ENCODE measurements at regions not wholly inside any gene's neighbourhood (a gene's known extent, or its start where the extent isn't known, plus 50 kb on each side); places are given as distances from the start of the nearest gene placed in this dataset.

DNA sequence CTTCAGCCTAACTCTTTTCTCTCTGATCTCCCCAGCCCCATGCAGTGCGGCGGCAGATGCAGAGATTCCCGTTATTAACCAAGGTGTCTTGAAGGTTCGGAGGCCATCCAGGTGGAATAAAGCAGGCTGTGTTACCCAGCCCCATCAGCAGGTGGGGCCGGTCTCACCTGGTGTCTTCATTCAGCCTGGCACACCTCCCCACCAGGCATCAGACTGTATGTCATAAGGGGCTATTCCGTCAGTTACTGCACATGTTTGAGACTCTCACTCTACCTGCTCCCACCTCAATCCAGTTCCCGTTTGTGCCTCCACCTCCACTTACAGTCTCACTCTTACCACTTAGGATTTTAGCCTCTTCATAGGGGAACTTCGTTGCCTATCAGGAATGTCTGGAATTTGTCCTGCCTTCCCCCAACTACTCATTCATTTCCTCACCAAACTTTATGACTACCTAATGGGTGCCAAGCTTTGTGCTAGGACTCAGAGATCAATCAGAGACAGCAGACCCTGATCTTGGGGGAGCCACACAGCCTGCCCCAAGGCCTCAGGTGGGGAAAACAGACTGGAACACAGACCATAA lies 170.2 kb downstream of the PLPP3 start:
- H3K9me3 ChIP-seq (ENCODE audit: control insufficient read depth in 4 of 4, insufficient read depth in 3 of 4, low read length in 3 of 4), result peaks cover 0 to 2% (median 0%) of the 10 kb centered on the region in 4 donors
- no peak overlapping the region for H3K27ac ChIP-seq (ENCODE audit: low read depth in 1 of 2, low read length in 1 of 2)
- ATAC-seq (ENCODE audit: insufficient read depth, low FRiP score), result no peak
- no peak for DNase-seq
- peaks cover 0 to 9% (median 0%) of the 10 kb centered on the region in 5 donors for H3K4me1 ChIP-seq (ENCODE audit: control insufficient read depth in 5 of 5, insufficient read depth in 5 of 5, low read length in 5 of 5)
- H3K9ac ChIP-seq (ENCODE audit: insufficient read depth in 1 of 2, low read length in 2 of 2), result no peak overlapping the region
- no peaks in the 10 kb centered on the region for H3K27me3 ChIP-seq (ENCODE audit: control insufficient read depth in 3 of 3, insufficient read depth in 3 of 3, low read length in 2 of 3)
- no peaks in the 10 kb centered on the region for H3K36me3 ChIP-seq (ENCODE audit: control insufficient read depth in 4 of 4, insufficient read depth in 4 of 4, low read length in 4 of 4)
- TF ChIP-seq, protein P1, sequence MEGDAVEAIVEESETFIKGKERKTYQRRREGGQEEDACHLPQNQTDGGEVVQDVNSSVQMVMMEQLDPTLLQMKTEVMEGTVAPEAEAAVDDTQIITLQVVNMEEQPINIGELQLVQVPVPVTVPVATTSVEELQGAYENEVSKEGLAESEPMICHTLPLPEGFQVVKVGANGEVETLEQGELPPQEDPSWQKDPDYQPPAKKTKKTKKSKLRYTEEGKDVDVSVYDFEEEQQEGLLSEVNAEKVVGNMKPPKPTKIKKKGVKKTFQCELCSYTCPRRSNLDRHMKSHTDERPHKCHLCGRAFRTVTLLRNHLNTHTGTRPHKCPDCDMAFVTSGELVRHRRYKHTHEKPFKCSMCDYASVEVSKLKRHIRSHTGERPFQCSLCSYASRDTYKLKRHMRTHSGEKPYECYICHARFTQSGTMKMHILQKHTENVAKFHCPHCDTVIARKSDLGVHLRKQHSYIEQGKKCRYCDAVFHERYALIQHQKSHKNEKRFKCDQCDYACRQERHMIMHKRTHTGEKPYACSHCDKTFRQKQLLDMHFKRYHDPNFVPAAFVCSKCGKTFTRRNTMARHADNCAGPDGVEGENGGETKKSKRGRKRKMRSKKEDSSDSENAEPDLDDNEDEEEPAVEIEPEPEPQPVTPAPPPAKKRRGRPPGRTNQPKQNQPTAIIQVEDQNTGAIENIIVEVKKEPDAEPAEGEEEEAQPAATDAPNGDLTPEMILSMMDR (IDR thresholded peaks at IDR 0.05; ENCODE audit: control extremely low read depth, extremely low read depth), result no peak
- no peak overlapping the region for H3K4me3 ChIP-seq
- WGBS, 2 donors, result 82 to 83% methylated on average over 8 of the region's 8 CpGs

DNA sequence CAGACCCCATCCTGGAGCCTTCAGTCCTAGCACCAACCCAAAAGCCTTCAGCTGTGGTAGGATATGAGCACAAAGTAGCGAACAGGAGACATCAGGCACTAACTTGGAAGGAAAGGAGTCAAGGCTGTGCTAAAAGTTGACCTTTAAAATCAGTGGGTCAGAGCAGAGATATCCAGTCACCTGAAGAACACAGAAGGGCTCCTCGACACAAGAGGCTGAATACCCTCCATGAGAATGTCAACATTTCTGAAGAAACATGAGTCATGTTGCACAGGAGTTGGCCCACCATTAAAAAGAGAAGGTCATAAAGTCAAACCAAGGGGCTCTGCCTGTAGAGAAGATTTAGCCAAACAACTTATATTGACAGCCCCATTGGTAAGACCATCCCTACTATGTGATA lies 172.5 kb downstream of the PLPP3 start:
- Histone ChIP-seq H3K9ac (ENCODE audit: insufficient read depth in 1 of 2, low read length in 2 of 2) (no peak overlapping the region), H3K27me3 (ENCODE audit: control insufficient read depth in 3 of 3, insufficient read depth in 3 of 3, low read length in 2 of 3) (no peaks in the 10 kb centered on the region), H3K4me3 (no peak overlapping the region), H3K9me3 (ENCODE audit: control insufficient read depth in 4 of 4, insufficient read depth in 3 of 4, low read length in 3 of 4) (peaks cover 0 to 2% (median 0%) of the 10 kb centered on the region in 4 donors), H3K27ac (ENCODE audit: low read depth in 1 of 2, low read length in 1 of 2) (no peak overlapping the region), H3K4me1 (ENCODE audit: control insufficient read depth in 5 of 5, insufficient read depth in 5 of 5, low read length in 5 of 5) (peaks cover 0 to 9% (median 0%) of the 10 kb centered on the region in 5 donors), H3K36me3 (ENCODE audit: control insufficient read depth in 4 of 4, insufficient read depth in 4 of 4, low read length in 4 of 4) (no peaks in the 10 kb centered on the region)
- no peak for DNase-seq
- WGBS, 2 donors, result 77 to 95% methylated on average over 2 of the region's 2 CpGs
- TF ChIP-seq, protein P1 (IDR thresholded peaks at IDR 0.05; ENCODE audit: control extremely low read depth, extremely low read depth), result no peak
- no peak for ATAC-seq (ENCODE audit: insufficient read depth, low FRiP score)

DNA sequence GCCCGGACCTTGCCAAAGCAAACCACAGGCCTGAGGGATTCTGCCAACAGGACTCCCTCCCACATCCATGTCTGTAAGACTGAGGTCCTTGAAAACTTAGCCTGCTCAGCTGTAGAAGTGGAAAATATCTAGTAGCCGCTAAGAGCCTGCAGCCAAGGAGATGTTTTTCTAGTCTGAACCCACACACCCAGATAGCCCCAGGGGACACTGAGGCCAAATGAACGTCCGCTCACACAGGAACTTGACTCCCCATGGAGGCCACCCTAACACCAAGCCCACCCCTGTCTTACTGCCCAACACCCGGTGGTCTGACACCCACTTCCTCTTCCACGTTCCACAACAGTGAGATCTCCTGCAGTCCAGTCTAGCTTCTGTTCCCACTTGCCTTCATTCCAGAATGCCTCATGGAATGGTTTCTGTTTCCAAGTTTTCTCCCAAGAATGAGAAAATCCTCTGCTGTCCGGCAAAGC lies 174.8 kb downstream of the PLPP3 start:
- 60 to 66% methylated on average over 7 of the region's 7 CpGs for WGBS, 2 donors
- TF ChIP-seq, protein P1 (IDR thresholded peaks at IDR 0.05; ENCODE audit: control extremely low read depth, extremely low read depth), result no peak
- H3K36me3 ChIP-seq (ENCODE audit: control insufficient read depth in 4 of 4, insufficient read depth in 4 of 4, low read length in 4 of 4), result no peaks in the 10 kb centered on the region
- H3K9ac ChIP-seq (ENCODE audit: insufficient read depth in 1 of 2, low read length in 2 of 2), result no peak overlapping the region
- no peaks in the 10 kb centered on the region for H3K27me3 ChIP-seq (ENCODE audit: control insufficient read depth in 3 of 3, insufficient read depth in 3 of 3, low read length in 2 of 3)
- ATAC-seq (ENCODE audit: insufficient read depth, low FRiP score) (no peak), DNase-seq (no peak)
- peaks cover 0 to 5% (median 2%) of the 10 kb centered on the region in 5 donors for H3K4me1 ChIP-seq (ENCODE audit: control insufficient read depth in 5 of 5, insufficient read depth in 5 of 5, low read length in 5 of 5)
- H3K9me3 ChIP-seq (ENCODE audit: control insufficient read depth in 4 of 4, insufficient read depth in 3 of 4, low read length in 3 of 4), result peaks cover 0 to 4% (median 0%) of the 10 kb centered on the region in 4 donors
- no peak overlapping the region for H3K4me3 ChIP-seq
- no peak overlapping the region for H3K27ac ChIP-seq (ENCODE audit: low read depth in 1 of 2, low read length in 1 of 2)

DNA sequence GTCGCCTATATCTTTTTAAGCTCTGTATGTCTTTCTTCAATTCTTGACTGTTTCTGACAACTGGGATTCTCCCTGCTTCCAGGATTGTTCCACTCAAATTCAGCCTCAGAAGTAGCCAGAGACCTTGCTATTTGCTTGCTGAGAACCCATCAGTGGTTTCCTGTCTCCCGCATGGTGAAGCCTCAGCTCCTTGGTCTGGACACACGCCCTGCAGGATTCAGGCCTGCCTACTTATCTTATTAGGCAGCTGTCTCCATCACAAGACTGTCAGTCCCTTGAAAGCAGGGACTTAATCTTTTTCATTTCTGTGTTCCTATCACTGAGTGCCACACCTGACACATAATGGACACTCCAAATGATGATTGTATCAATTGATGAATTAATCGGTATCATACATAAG lies 175.3 kb downstream of the PLPP3 start:
- Histone ChIP-seq H3K4me1 (ENCODE audit: control insufficient read depth in 5 of 5, insufficient read depth in 5 of 5, low read length in 5 of 5) (peaks cover 0 to 8% (median 3%) of the 10 kb centered on the region in 5 donors), H3K27me3 (ENCODE audit: control insufficient read depth in 3 of 3, insufficient read depth in 3 of 3, low read length in 2 of 3) (no peaks in the 10 kb centered on the region), H3K9ac (ENCODE audit: insufficient read depth in 1 of 2, low read length in 2 of 2) (no peak overlapping the region), H3K9me3 (ENCODE audit: control insufficient read depth in 4 of 4, insufficient read depth in 3 of 4, low read length in 3 of 4) (peaks cover 0 to 4% (median 0%) of the 10 kb centered on the region in 4 donors), H3K27ac (ENCODE audit: low read depth in 1 of 2, low read length in 1 of 2) (no peak overlapping the region), H3K36me3 (ENCODE audit: control insufficient read depth in 4 of 4, insufficient read depth in 4 of 4, low read length in 4 of 4) (no peaks in the 10 kb centered on the region), H3K4me3 (no peak overlapping the region)
- 65 to 68% methylated on average over 4 of the region's 4 CpGs for WGBS, 2 donors
- TF ChIP-seq, protein P1 (IDR thresholded peaks at IDR 0.05; ENCODE audit: control extremely low read depth, extremely low read depth), result no peak
- no peak for DNase-seq
- no peak for ATAC-seq (ENCODE audit: insufficient read depth, low FRiP score)
